EL (cell line): ENCODE measurements at regions not wholly inside any gene's neighbourhood (a gene's known extent, or its start where the extent isn't known, plus 50 kb on each side); places are given as distances from the start of the nearest gene placed in this dataset.
A peak's percentile ranks its signal among the peaks of the same experiment; 100 is the strongest.
"Not testable (repeated sequence)": the region's sequence is repeated elsewhere in the genome, so short reads cannot be mapped to it uniquely, and the experiment has no call there.

Experiments used
- DNase-seq: peaks from one replicate; pipeline ENCODE4 v3.0.0-alpha.2; 2016

GRCh38 chr14:53855574-53855973 lies 101.1 kb downstream of the BMP4 start:
- DNase-seq, result no peak

GRCh38 chr14:53855127-53855526 lies 101.5 kb downstream of the BMP4 start:
- DNase-seq, result no peak

GRCh38 chr14:53851394-53852090 lies 105.1 kb downstream of the BMP4 start:
- peak; percentile 39 for DNase-seq

- DNase-seq, result peak; percentile 77
Observed at GRCh38 chr14:53850714-53851296, 105.8 kb downstream of the BMP4 start.

- DNase-seq, result no peak
Observed at GRCh38 chr14:53849549-53849948, 107.1 kb downstream of the BMP4 start.

GRCh38 chr14:53848854-53849253 lies 107.8 kb downstream of the BMP4 start:
- DNase-seq, result no peak

- DNase-seq, result no peak
Observed at GRCh38 chr14:53847881-53848280, 108.7 kb downstream of the BMP4 start.

GRCh38 chr14:53847057-53847456 lies 109.6 kb downstream of the BMP4 start:
- no peak for DNase-seq

GRCh38 chr14:53845813-53846693 lies 110.6 kb downstream of the BMP4 start:
- no peak for DNase-seq

GRCh38 chr14:53842938-53843337 lies 113.7 kb downstream of the BMP4 start:
- DNase-seq, result peak; percentile 63

- DNase-seq, result no peak
Observed at GRCh38 chr14:53841109-53842099, 115.2 kb downstream of the BMP4 start.

- DNase-seq, result peak; percentile 55
Observed at GRCh38 chr14:53840444-53840843, 116.2 kb downstream of the BMP4 start.

GRCh38 chr14:53838374-53838773 lies 118.3 kb downstream of the BMP4 start:
- DNase-seq, result no peak

- not testable (repeated sequence) for DNase-seq
Observed at GRCh38 chr14:53837656-53838055, 119.0 kb downstream of the BMP4 start.

- no peak for DNase-seq
Observed at GRCh38 chr14:53836551-53836950, 120.1 kb downstream of the BMP4 start.

- DNase-seq, result no peak
Observed at GRCh38 chr14:53828820-53829219, 127.8 kb downstream of the BMP4 start.

GRCh38 chr14:53824061-53824460 lies 132.6 kb downstream of the BMP4 start:
- no peak for DNase-seq

GRCh38 chr14:53814392-53814791 lies 142.2 kb downstream of the BMP4 start:
- DNase-seq, result peak; percentile 42

GRCh38 chr14:53810221-53810620 lies 146.4 kb downstream of the BMP4 start:
- no peak for DNase-seq

GRCh38 chr14:53808042-53808441 lies 148.6 kb downstream of the BMP4 start:
- DNase-seq, result no peak

GRCh38 chr14:53807542-53807941 lies 149.1 kb downstream of the BMP4 start:
- DNase-seq, result no peak

GRCh38 chr14:53807108-53807507 lies 149.5 kb downstream of the BMP4 start:
- DNase-seq, result no peak

- no peak for DNase-seq
Observed at GRCh38 chr14:53796734-53797133, 159.9 kb downstream of the BMP4 start.
